ENCODE measurements at regions not wholly inside any gene's neighbourhood (a gene's known extent, or its start where the extent isn't known, plus 50 kb on each side); places are given as distances from the start of the nearest gene placed in this dataset.

DNA sequence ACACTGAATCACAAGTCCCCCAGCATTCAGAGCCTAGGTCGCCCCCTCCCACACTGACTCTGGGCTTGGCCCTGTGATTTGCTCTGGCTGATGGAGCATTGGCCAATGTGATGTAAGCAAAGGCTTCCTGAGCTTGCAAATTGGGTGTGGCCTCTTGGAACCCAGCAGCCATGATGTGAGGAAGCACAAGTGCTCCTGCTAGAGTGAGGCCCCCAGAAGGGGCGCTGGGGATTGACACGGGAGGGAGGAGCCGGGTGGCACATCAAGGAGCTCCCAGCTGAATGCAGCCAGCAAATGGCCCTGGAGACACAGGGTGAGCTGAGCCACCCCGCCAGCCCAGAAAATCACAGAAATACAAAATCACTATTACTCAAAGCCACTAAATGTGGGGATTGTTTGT lies 308.5 kb downstream of the C16orf95 start:
- TF ChIP-seq CREB1 (CRISPR knock-in tag; IDR thresholded peaks at IDR 0.05) (no peak), TP53 (CRISPR knock-in tag; IDR thresholded peaks at IDR 0.05) (no peak), SMAD4 (CRISPR knock-in tag; IDR thresholded peaks at IDR 0.05) (no peak), ZBTB21 (CRISPR knock-in tag; IDR thresholded peaks at IDR 0.05; ENCODE audit: borderline replicate concordance) (no peak), MXD4 (CRISPR knock-in tag; IDR thresholded peaks at IDR 0.05; ENCODE audit: borderline replicate concordance) (no peak)
- TF ChIP-seq, protein P1, sequence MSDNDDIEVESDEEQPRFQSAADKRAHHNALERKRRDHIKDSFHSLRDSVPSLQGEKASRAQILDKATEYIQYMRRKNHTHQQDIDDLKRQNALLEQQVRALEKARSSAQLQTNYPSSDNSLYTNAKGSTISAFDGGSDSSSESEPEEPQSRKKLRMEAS (CRISPR knock-in tag; IDR thresholded peaks at IDR 0.05), result no peak
- TF ChIP-seq, protein P2, sequence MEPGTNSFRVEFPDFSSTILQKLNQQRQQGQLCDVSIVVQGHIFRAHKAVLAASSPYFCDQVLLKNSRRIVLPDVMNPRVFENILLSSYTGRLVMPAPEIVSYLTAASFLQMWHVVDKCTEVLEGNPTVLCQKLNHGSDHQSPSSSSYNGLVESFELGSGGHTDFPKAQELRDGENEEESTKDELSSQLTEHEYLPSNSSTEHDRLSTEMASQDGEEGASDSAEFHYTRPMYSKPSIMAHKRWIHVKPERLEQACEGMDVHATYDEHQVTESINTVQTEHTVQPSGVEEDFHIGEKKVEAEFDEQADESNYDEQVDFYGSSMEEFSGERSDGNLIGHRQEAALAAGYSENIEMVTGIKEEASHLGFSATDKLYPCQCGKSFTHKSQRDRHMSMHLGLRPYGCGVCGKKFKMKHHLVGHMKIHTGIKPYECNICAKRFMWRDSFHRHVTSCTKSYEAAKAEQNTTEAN (CRISPR knock-in tag; IDR thresholded peaks at IDR 0.05), result no peak
- TF ChIP-seq, protein P3, sequence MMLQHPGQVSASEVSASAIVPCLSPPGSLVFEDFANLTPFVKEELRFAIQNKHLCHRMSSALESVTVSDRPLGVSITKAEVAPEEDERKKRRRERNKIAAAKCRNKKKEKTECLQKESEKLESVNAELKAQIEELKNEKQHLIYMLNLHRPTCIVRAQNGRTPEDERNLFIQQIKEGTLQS (CRISPR knock-in tag; conservative IDR thresholded peaks at IDR 0.05), result no peak
- TF ChIP-seq, protein P4, sequence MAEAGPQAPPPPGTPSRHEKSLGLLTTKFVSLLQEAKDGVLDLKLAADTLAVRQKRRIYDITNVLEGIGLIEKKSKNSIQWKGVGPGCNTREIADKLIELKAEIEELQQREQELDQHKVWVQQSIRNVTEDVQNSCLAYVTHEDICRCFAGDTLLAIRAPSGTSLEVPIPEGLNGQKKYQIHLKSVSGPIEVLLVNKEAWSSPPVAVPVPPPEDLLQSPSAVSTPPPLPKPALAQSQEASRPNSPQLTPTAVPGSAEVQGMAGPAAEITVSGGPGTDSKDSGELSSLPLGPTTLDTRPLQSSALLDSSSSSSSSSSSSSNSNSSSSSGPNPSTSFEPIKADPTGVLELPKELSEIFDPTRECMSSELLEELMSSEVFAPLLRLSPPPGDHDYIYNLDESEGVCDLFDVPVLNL (CRISPR knock-in tag; IDR thresholded peaks at IDR 0.05; ENCODE audit: borderline replicate concordance, low read depth), result no peak
- TF ChIP-seq, protein P5, sequence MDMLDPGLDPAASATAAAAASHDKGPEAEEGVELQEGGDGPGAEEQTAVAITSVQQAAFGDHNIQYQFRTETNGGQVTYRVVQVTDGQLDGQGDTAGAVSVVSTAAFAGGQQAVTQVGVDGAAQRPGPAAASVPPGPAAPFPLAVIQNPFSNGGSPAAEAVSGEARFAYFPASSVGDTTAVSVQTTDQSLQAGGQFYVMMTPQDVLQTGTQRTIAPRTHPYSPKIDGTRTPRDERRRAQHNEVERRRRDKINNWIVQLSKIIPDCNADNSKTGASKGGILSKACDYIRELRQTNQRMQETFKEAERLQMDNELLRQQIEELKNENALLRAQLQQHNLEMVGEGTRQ (CRISPR knock-in tag; IDR thresholded peaks at IDR 0.05), result no peak
- TF ChIP-seq, protein P6, sequence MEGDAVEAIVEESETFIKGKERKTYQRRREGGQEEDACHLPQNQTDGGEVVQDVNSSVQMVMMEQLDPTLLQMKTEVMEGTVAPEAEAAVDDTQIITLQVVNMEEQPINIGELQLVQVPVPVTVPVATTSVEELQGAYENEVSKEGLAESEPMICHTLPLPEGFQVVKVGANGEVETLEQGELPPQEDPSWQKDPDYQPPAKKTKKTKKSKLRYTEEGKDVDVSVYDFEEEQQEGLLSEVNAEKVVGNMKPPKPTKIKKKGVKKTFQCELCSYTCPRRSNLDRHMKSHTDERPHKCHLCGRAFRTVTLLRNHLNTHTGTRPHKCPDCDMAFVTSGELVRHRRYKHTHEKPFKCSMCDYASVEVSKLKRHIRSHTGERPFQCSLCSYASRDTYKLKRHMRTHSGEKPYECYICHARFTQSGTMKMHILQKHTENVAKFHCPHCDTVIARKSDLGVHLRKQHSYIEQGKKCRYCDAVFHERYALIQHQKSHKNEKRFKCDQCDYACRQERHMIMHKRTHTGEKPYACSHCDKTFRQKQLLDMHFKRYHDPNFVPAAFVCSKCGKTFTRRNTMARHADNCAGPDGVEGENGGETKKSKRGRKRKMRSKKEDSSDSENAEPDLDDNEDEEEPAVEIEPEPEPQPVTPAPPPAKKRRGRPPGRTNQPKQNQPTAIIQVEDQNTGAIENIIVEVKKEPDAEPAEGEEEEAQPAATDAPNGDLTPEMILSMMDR (IDR thresholded peaks at IDR 0.05), result no peak
